NT2/D1 (cell line): ENCODE measurements at regions not wholly inside any gene's neighbourhood (a gene's known extent, or its start where the extent isn't known, plus 50 kb on each side); places are given as distances from the start of the nearest gene placed in this dataset.

Experiments used
- SUZ12 ChIP-seq: IDR thresholded peaks from 2 replicates; pipeline ENCODE4 v1.6.1; 2011; ENCODE audit not compliant: insufficient read length, insufficient read depth; ENCODE audit errors: extremely low read depth
- ZNF274 ChIP-seq: IDR thresholded peaks from 2 replicates; pipeline ENCODE4 v1.6.1; 2011; ENCODE audit warnings: mild to moderate bottlenecking, low read depth, low read length

DNA sequence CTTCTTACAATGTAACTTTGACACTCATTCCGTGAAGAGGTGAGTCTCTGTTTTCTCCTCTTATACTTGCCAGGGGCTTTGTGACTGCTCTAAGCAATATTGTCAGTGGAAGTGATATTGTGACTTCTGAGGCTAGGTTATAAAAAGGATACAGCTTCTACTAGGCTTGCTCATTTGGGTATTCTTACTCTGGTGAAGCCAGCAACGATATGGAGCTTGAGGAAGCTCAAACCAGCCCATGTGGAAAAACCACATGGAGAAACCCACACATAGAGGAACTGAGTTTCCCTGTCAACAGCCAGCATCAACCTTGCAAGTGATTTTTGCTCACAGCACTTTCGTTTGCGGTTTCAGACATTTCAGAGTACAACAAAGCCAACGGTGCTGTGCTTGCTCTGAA is 149.6 kb upstream of the SEMA3E start:
- no peak for TF ChIP-seq SUZ12
- TF ChIP-seq ZNF274 = no peak
